Astrocyte (in vitro differentiated cells and primary cell): ENCODE measurements at regions not wholly inside any gene's neighbourhood (a gene's known extent, or its start where the extent isn't known, plus 50 kb on each side); places are given as distances from the start of the nearest gene placed in this dataset.
"Not testable (repeated sequence)": the region's sequence is repeated elsewhere in the genome, so short reads cannot be mapped to it uniquely, and the experiment has no call there.

Source experiments
- DNase-seq: peaks from one replicate; pipeline ENCODE4 v3.0.0-alpha.2; 2010; ENCODE audit warnings: low read depth
- FAIRE-seq: peaks from 2 replicates; lab custom pipeline; 2011; peaks lifted over from hg19 to GRCh38; lab: Jason Lieb, UNC
- H2AFZ ChIP-seq: 2 replicates; pipeline ENCODE4 v1.6.0; 2012; ENCODE audit warnings: low read depth, low read length, inconsistent platforms
- H3K27ac ChIP-seq: 2 replicates; pipeline ENCODE4 v1.5.1; 2011; ENCODE audit warnings: low read depth, low read length, inconsistent platforms
- H3K27me3 ChIP-seq: 2 replicates; pipeline ENCODE4 v1.6.0; 2011; ENCODE audit warnings: low read length, inconsistent platforms; ENCODE audit not compliant: insufficient read depth
- H3K36me3 ChIP-seq: 2 replicates; pipeline ENCODE4 v1.5.1; 2011; ENCODE audit warnings: low read length, inconsistent platforms; ENCODE audit not compliant: insufficient read depth
- H3K4me1 ChIP-seq: 2 replicates; pipeline ENCODE4 v1.5.1; 2011; ENCODE audit warnings: low read length, inconsistent platforms; ENCODE audit not compliant: insufficient read depth
- H3K4me2 ChIP-seq: 2 replicates; pipeline ENCODE4 v1.6.0; 2012; ENCODE audit warnings: low read length, inconsistent platforms
- H3K4me3 ChIP-seq: 2 replicates; pipeline ENCODE4 v1.5.1; 2011; ENCODE audit warnings: low read depth, mild to moderate bottlenecking, low read length, inconsistent platforms; ENCODE audit not compliant: insufficient read depth
- H3K79me2 ChIP-seq: 2 replicates; pipeline ENCODE4 v1.6.0; 2012; ENCODE audit warnings: mild to moderate bottlenecking, low read length, inconsistent platforms; ENCODE audit not compliant: insufficient read depth
- H3K9ac ChIP-seq: 2 replicates; pipeline ENCODE4 v1.6.0; 2012; ENCODE audit warnings: mild to moderate bottlenecking, low read length, inconsistent platforms
- H3K9me3 ChIP-seq: 2 replicates; pipeline ENCODE4 v1.5.1; 2012; ENCODE audit warnings: low read depth, mild to moderate bottlenecking, low read length, inconsistent platforms; ENCODE audit not compliant: insufficient read depth
- H4K20me1 ChIP-seq: 2 replicates; pipeline ENCODE4 v1.6.0; 2012; ENCODE audit warnings: low read length, inconsistent platforms; ENCODE audit not compliant: insufficient read depth
- H3K27ac Mint-ChIP-seq: one replicate; pipeline ENCODE4 v1.8.0; 2021; ENCODE audit warnings: mild to moderate bottlenecking, mixed read lengths; ENCODE audit not compliant: unreplicated experiment
- H3K27me3 Mint-ChIP-seq: one replicate; pipeline ENCODE4 v1.8.0; 2021; ENCODE audit warnings: low read depth, mixed read lengths; ENCODE audit not compliant: unreplicated experiment
- H3K36me3 Mint-ChIP-seq: one replicate; pipeline ENCODE4 v1.8.0; 2021; ENCODE audit warnings: low read depth, mixed read lengths; ENCODE audit not compliant: unreplicated experiment
- H3K4me1 Mint-ChIP-seq: one replicate; pipeline ENCODE4 v1.8.0; 2021; ENCODE audit warnings: low read depth, mixed read lengths; ENCODE audit not compliant: unreplicated experiment
- H3K4me3 Mint-ChIP-seq: one replicate; pipeline ENCODE4 v1.8.0; 2021; ENCODE audit warnings: mild to moderate bottlenecking, moderate library complexity, mixed read lengths; ENCODE audit not compliant: unreplicated experiment
- H3K9me3 Mint-ChIP-seq: one replicate; pipeline ENCODE4 v1.8.0; 2021; ENCODE audit warnings: mild to moderate bottlenecking, mixed read lengths; ENCODE audit not compliant: unreplicated experiment
- EZH2 ChIP-seq: IDR thresholded peaks from 2 replicates; pipeline ENCODE4 v1.6.1; 2012; ENCODE audit warnings: mild to moderate bottlenecking, low read length, inconsistent platforms; ENCODE audit not compliant: insufficient read depth
- TF ChIP-seq, protein P1 (sequence below): IDR thresholded peaks from 2 replicates; pipeline ENCODE4 v1.5.1; 2011; ENCODE audit warnings: low read depth, mild to moderate bottlenecking, inconsistent platforms, low read length, moderate library complexity; ENCODE audit not compliant: insufficient read depth

DNA sequence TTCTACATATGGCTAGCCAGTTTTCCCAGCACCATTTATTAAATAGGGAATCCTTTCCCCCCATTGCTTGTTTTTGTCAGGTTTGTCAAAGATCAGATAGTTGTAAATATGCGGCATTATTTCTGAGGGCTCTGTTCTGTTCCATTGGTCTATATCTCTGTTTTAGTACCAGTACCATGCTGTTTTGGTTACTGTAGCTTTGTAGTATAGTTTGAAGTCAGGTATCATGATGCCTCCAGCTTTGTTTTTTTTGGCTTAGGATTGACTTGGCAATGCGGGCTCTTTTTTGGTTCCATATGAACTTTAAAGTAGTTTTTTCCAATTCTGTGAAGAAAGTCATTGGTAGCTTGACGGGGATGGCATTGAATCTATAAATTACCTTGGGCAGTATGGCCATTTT lies 60.0 kb upstream of the GPC3 start:
- H4K20me1 ChIP-seq, H3K9me3 ChIP-seq, H3K4me1 Mint-ChIP-seq, H3K27me3 Mint-ChIP-seq, H3K4me3 ChIP-seq, H3K9me3 Mint-ChIP-seq, H3K9ac ChIP-seq, H3K4me3 Mint-ChIP-seq, H2AFZ ChIP-seq, H3K27me3 ChIP-seq, H3K36me3 ChIP-seq, H3K4me1 ChIP-seq, H3K27ac Mint-ChIP-seq, H3K36me3 Mint-ChIP-seq, H3K27ac ChIP-seq, DNase-seq, H3K4me2 ChIP-seq, H3K79me2 ChIP-seq, FAIRE-seq: not testable (repeated sequence)

DNA sequence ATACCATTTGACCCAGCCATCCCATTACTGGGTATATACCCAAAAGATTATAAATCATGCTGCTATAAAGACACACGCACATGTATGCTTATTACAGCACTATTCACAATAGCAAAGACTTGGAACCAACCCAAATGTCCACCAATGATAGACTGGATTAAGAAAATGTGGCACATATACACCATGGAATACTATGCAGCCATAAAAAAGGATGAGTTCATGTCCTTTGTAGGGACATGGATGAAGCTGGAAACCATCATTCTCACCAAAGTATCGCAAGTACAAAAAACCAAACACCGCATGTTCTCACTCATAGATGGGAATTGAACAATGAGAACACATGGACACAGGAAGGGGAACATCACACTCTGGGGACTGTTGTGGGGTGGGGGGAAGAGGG lies 81.7 kb upstream of the GPC3 start:
- not testable (repeated sequence) for H3K9me3 ChIP-seq, H3K4me2 ChIP-seq, H3K4me3 Mint-ChIP-seq, H3K27ac ChIP-seq, H3K36me3 ChIP-seq, H4K20me1 ChIP-seq, H3K9ac ChIP-seq, H3K27ac Mint-ChIP-seq, H3K4me3 ChIP-seq, H3K36me3 Mint-ChIP-seq, H2AFZ ChIP-seq, H3K4me1 Mint-ChIP-seq, H3K4me1 ChIP-seq, FAIRE-seq, H3K9me3 Mint-ChIP-seq, DNase-seq, H3K79me2 ChIP-seq, H3K27me3 Mint-ChIP-seq, H3K27me3 ChIP-seq

DNA sequence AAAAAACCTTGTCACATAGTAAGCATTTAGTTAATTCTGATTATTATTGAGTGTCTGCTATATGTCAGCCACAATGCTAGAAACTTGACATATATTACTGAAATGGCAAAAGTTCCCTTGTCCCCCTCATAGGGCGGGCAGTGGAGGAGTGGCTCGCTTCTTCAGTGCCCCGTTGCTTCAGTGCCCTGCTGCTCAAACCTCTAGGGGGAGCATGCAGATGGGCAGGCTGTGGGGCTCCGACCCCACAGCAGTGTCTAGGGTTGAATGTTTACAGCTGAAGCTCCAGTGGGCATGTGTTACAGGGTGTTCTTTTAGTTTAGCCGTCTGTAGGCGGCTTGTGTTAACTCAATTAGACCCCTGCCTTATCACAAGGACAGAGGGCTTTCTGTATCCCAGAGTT lies 86.5 kb upstream of the GPC3 start:
- H4K20me1 ChIP-seq, H3K27me3 ChIP-seq, H3K79me2 ChIP-seq, H2AFZ ChIP-seq, H3K36me3 ChIP-seq, H3K4me1 ChIP-seq, H3K4me1 Mint-ChIP-seq, FAIRE-seq, H3K9ac ChIP-seq, H3K4me2 ChIP-seq, H3K4me3 Mint-ChIP-seq, H3K9me3 Mint-ChIP-seq, H3K36me3 Mint-ChIP-seq, H3K4me3 ChIP-seq, H3K9me3 ChIP-seq, H3K27ac Mint-ChIP-seq, DNase-seq, H3K27me3 Mint-ChIP-seq, H3K27ac ChIP-seq: not testable (repeated sequence)

DNA sequence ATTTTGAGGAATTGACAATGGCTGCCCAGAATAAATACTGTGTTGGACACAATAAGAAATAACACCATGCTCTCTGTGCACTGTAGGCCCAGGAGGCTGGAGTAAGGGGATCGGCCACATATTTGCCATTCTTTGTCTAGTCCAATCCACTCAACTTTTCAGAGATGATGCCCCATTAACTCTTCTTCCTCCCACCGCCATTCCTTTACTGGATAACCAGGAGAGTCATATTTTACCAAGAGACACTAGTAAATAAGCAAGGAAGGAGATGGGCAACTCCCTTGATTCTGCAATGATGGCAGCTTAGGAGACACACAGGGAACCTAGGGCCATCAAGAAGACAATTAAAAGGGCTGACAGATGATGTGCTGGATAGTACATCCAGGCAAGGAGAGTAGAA lies 87.9 kb upstream of the GPC3 start:
- FAIRE-seq = no peak

More for the DNA sequence above, 87.9 kb upstream of the GPC3 start:
- TF ChIP-seq, protein P1, sequence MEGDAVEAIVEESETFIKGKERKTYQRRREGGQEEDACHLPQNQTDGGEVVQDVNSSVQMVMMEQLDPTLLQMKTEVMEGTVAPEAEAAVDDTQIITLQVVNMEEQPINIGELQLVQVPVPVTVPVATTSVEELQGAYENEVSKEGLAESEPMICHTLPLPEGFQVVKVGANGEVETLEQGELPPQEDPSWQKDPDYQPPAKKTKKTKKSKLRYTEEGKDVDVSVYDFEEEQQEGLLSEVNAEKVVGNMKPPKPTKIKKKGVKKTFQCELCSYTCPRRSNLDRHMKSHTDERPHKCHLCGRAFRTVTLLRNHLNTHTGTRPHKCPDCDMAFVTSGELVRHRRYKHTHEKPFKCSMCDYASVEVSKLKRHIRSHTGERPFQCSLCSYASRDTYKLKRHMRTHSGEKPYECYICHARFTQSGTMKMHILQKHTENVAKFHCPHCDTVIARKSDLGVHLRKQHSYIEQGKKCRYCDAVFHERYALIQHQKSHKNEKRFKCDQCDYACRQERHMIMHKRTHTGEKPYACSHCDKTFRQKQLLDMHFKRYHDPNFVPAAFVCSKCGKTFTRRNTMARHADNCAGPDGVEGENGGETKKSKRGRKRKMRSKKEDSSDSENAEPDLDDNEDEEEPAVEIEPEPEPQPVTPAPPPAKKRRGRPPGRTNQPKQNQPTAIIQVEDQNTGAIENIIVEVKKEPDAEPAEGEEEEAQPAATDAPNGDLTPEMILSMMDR = no peak
- TF ChIP-seq EZH2 = no peak
- no peak overlapping the region for H3K4me3 Mint-ChIP-seq
- Histone ChIP-seq H3K4me2 (no peak overlapping the region), H2AFZ (no peak overlapping the region), H3K4me3 (no peak overlapping the region), H3K9ac (no peak overlapping the region), H3K27ac (no peak overlapping the region), H3K36me3 (no peaks in the 10 kb centered on the region), H3K4me1 (no peaks in the 10 kb centered on the region), H3K27me3 (no peaks in the 10 kb centered on the region), H4K20me1 (no peaks in the 10 kb centered on the region), H3K79me2 (no peaks in the 10 kb centered on the region), H3K9me3 (peaks cover 9% of the 10 kb centered on the region)
- no peak overlapping the region for H3K27ac Mint-ChIP-seq
- no peak for DNase-seq
- H3K27me3 Mint-ChIP-seq = no peaks in the 10 kb centered on the region
- peaks cover under 1% of the 10 kb centered on the region for H3K4me1 Mint-ChIP-seq
- no peaks in the 10 kb centered on the region for H3K36me3 Mint-ChIP-seq
- no peaks in the 10 kb centered on the region for H3K9me3 Mint-ChIP-seq
